Coronary artery (tissue), 2 donors: ENCODE measurements at regions not wholly inside any gene's neighbourhood (a gene's known extent, or its start where the extent isn't known, plus 50 kb on each side); places are given as distances from the start of the nearest gene placed in this dataset.
"Not testable (repeated sequence)": the region's sequence is repeated elsewhere in the genome, so short reads cannot be mapped to it uniquely, and the experiment has no call there.

ENCODE experiments used
- DNase-seq: peaks from one replicate; pipeline ENCODE4 v3.0.0-alpha.2; 2017; ENCODE audit warnings: low spot score
- H3K27ac ChIP-seq, 2 donors: fragments of 200-600 bp; sonication (generic); one replicate each; pipeline ENCODE4 v1.5.1; 2016 to 2019
- H3K4me3 ChIP-seq: fragments of 200-600 bp; sonication (generic); 2 replicates; pipeline ENCODE4 v1.5.1; 2016; ENCODE audit warnings: mild to moderate bottlenecking, moderate library complexity
- CTCF ChIP-seq: fragments of 200-600 bp; sonication (generic); IDR thresholded peaks from one replicate; pipeline ENCODE4 v1.5.1; 2019; ENCODE audit warnings: antibody characterized with exemption

- no peak overlapping the region for H3K27ac ChIP-seq
Measured at GRCh38 chr5:158450751-158451171, 591.8 kb upstream of the CLINT1 start.

GRCh38 chr5:158446761-158447160, 587.8 kb upstream of the CLINT1 start:
- DNase-seq, H3K27ac ChIP-seq: not testable (repeated sequence)

More at GRCh38 chr5:158450751-158451171, 591.8 kb upstream of the CLINT1 start:
- DNase-seq, result no peak
- no peak overlapping the region for H3K4me3 ChIP-seq
- TF ChIP-seq CTCF, result no peak

DNA sequence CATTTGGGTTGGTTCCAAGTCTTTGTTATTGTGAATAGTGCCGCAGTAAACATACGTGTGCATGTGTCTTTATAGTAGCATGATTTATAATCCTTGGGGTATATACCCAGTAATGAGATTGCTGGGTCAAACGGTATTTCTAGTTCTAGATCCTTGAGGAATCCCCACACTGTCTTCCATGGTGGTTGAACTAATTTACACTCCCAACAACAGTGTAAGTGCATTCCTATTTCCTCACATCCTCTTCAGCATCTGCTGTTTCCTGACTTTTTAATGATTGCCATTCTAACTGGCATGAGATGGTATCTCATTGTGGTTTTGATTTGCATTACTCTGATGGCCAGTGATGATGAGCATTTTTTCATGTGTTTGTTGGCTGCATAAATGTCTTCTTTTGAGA, 580.3 kb upstream of the CLINT1 start:
- not testable (repeated sequence) for H3K27ac ChIP-seq, DNase-seq, H3K4me3 ChIP-seq

More at GRCh38 chr5:158446761-158447160, 587.8 kb upstream of the CLINT1 start:
- not testable (repeated sequence) for H3K4me3 ChIP-seq

DNA sequence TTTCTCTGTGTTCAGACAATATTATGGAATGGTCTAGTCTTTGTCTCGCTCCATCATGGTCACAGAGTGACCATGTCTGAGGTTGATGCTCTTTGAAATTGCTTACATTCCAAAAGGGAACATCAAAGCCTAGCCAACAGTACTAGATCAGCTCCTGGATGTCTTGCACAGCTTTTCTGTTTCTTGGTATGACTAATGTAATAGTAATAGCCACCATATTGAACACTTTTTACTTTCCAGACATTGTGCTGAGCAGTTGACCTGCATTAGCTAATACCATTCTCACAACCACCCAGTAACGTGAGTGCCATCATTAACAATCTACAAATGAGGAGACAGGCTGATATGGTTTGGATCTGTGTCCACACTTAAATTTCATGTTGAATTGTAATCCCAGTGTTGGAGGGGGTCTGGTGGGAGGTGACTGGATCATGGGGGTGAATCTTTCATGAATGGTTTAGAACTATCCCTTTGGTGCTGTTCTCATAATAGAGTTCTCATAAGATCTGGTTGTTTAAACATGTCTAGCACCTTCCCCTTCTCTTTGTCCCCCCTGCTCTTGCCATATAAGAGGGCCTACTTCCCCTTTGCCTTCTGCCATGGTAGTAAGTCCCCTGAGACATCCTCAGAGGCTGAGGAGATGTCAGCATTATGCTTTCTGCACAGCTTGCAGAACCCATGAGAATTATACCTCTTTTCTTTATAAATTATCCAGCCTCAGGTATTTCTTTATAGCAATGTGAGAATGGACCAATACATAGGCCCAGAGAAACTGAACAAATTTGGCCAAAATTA, 577.5 kb upstream of the CLINT1 start:
- Histone ChIP-seq H3K27ac (no peak overlapping the region), H3K4me3 (no peak overlapping the region)
- DNase-seq, result no peak
- TF ChIP-seq CTCF, result no peak

DNA sequence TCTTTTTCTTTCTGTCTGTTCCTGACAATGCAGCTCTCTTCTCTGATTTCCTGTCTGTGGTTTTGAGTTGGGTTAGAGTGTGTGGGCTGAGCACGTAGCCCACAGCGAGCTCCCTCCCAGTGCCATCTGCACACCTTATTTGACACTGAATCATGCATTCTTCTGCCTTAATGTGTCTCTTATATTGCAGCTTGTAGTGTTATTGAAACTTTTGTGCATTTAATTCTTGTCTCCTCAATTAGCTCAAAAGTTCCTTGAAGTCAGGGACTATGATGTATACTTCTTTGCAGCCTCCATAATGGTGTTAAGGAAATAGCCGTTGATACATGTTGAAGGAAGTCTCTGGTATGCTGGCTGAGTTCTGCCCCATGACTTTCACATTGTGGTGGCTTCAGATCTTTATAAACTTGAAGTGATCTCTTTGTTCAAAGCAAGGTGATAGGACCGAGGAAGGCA, 576.2 kb upstream of the CLINT1 start:
- no peak for TF ChIP-seq CTCF
- H3K27ac ChIP-seq, result no peak overlapping the region
- no peak overlapping the region for H3K4me3 ChIP-seq
- DNase-seq, result no peak

DNA sequence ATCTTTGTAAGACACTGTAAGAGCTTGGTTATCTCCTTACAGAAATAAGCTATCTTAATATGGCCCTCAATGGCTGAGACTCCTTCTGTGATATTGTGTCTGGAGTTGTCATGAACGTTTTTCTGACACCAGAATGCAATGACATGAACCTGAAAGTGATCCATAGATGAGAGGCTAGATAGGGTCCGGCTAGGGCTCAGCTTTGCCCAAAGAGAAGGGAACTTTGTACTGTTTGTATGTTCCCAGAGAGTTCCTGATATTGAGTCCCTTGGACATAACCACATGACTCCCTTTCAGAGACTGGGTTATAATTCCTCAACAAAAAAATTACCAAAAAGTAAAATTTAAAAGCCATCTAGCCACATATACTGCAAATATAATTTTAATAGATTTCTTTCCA, 575.8 kb upstream of the CLINT1 start:
- Histone ChIP-seq H3K27ac (no peak overlapping the region), H3K4me3 (no peak overlapping the region)
- no peak for TF ChIP-seq CTCF
- DNase-seq, result no peak

DNA sequence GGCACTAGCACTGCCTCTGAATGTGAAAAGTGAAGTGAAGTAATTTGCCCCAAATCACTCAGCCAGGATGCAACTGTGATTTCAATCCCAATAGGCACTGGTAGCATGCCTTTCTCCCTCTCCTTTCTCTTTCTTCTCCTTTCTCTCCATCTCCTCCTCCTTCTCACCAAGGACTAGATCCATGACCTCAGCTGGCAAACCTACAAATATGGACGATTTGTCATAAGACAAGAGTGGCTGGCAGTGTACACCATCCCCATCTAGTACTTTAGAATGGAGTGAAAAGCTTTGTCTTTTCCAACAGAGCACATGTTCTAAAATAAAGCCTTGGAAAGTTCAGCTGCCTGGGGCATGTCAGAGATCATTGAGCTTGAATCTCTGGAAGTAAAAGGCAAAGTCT, 574.7 kb upstream of the CLINT1 start:
- H3K4me3 ChIP-seq, result no peak overlapping the region
- DNase-seq, result no peak
- no peak for TF ChIP-seq CTCF
- no peak overlapping the region for H3K27ac ChIP-seq

- TF ChIP-seq CTCF, result no peak
- H3K27ac ChIP-seq, result peak overlapping the region in 1 of 2 donors; percentile 79
- no peak for DNase-seq
- no peak overlapping the region for H3K4me3 ChIP-seq
Measured at GRCh38 chr5:158431369-158432029, 572.6 kb upstream of the CLINT1 start.
